Osteoblast (primary cell): ENCODE measurements at regions not wholly inside any gene's neighbourhood (a gene's known extent, or its start where the extent isn't known, plus 50 kb on each side); places are given as distances from the start of the nearest gene placed in this dataset.

Source experiments
- DNase-seq: peaks from one replicate; pipeline ENCODE4 v3.0.0; 2011; ENCODE audit warnings: low spot score, mixed read lengths; ENCODE audit not compliant: insufficient read length; ENCODE audit errors: missing footprints
- H2AFZ ChIP-seq: 2 replicates; pipeline ENCODE4 v1.6.0; 2011; ENCODE audit warnings: mild to moderate bottlenecking, low read length
- H3K27ac ChIP-seq: 2 replicates; pipeline ENCODE4 v1.5.1; 2011; ENCODE audit warnings: mild to moderate bottlenecking, low read depth, low read length, moderate library complexity
- H3K27me3 ChIP-seq: 2 replicates; pipeline ENCODE4 v1.6.0; 2012; ENCODE audit warnings: mild to moderate bottlenecking, control low read depth, inconsistent platforms, low read length, moderate library complexity; ENCODE audit not compliant: insufficient read depth
- H3K36me3 ChIP-seq: 2 replicates; pipeline ENCODE4 v1.5.1; 2011; ENCODE audit warnings: mild to moderate bottlenecking, low read length, control low read depth, moderate library complexity; ENCODE audit not compliant: insufficient read depth
- H3K4me1 ChIP-seq: 2 replicates; pipeline ENCODE4 v1.5.1; 2011; ENCODE audit warnings: mild to moderate bottlenecking, low read length, control low read depth, moderate library complexity; ENCODE audit not compliant: insufficient read depth
- H3K4me2 ChIP-seq: 2 replicates; pipeline ENCODE4 v1.6.0; 2011; ENCODE audit warnings: mild to moderate bottlenecking, low read length; ENCODE audit not compliant: insufficient read depth
- H3K4me3 ChIP-seq: fragments of 200-600 bp; sonication (generic); 3 replicates; pipeline ENCODE4 v1.5.1; 2012; ENCODE audit warnings: mild to moderate bottlenecking, low read length, inconsistent platforms; ENCODE audit not compliant: insufficient read depth
- H3K79me2 ChIP-seq: 2 replicates; pipeline ENCODE4 v1.6.0; 2012; ENCODE audit warnings: mild to moderate bottlenecking, low read length, control low read depth, inconsistent platforms; ENCODE audit not compliant: insufficient read depth
- H3K9me3 ChIP-seq: 2 replicates; pipeline ENCODE4 v1.5.1; 2011; ENCODE audit warnings: low read depth, low read length, control low read depth
- H4K20me1 ChIP-seq: 2 replicates; pipeline ENCODE4 v1.6.0; 2012; ENCODE audit warnings: mild to moderate bottlenecking, low read length, control low read depth; ENCODE audit not compliant: insufficient read depth
- CTCF ChIP-seq: IDR thresholded peaks from 2 replicates; pipeline ENCODE4 v1.5.1; 2011; ENCODE audit warnings: mild to moderate bottlenecking, low read depth, low read length, moderate library complexity; ENCODE audit errors: extremely low read depth

- TF ChIP-seq CTCF: no peak
- H2AFZ ChIP-seq: no peak overlapping the region
- H4K20me1 ChIP-seq: no peaks in the 10 kb centered on the region
- no peaks in the 10 kb centered on the region for H3K9me3 ChIP-seq
- no peaks in the 10 kb centered on the region for H3K4me1 ChIP-seq
- no peak overlapping the region for H3K4me3 ChIP-seq
- no peak for DNase-seq
- H3K27me3 ChIP-seq: no peaks in the 10 kb centered on the region
- no peaks in the 10 kb centered on the region for H3K79me2 ChIP-seq
- H3K36me3 ChIP-seq: no peaks in the 10 kb centered on the region
- H3K4me2 ChIP-seq: no peak overlapping the region
- no peak overlapping the region for H3K27ac ChIP-seq
Observed at GRCh38 chr2:123651151-123651550, 373.9 kb upstream of the CNTNAP5 start.

GRCh38 chr2:123652320-123652719, 372.8 kb upstream of the CNTNAP5 start:
- Histone ChIP-seq H3K4me1 (no peaks in the 10 kb centered on the region), H3K27me3 (no peaks in the 10 kb centered on the region), H3K27ac (no peak overlapping the region), H3K4me2 (no peak overlapping the region), H3K79me2 (no peaks in the 10 kb centered on the region), H3K4me3 (no peak overlapping the region), H2AFZ (no peak overlapping the region), H3K36me3 (no peaks in the 10 kb centered on the region), H3K9me3 (no peaks in the 10 kb centered on the region), H4K20me1 (no peaks in the 10 kb centered on the region)
- no peak for TF ChIP-seq CTCF
- no peak for DNase-seq

GRCh38 chr2:123656590-123656989, 368.5 kb upstream of the CNTNAP5 start:
- Histone ChIP-seq H3K9me3 (no peaks in the 10 kb centered on the region), H3K36me3 (no peaks in the 10 kb centered on the region), H3K27ac (no peak overlapping the region), H3K4me3 (no peak overlapping the region), H2AFZ (no peak overlapping the region), H3K4me2 (no peak overlapping the region), H3K4me1 (no peaks in the 10 kb centered on the region), H3K27me3 (no peaks in the 10 kb centered on the region), H3K79me2 (no peaks in the 10 kb centered on the region), H4K20me1 (no peaks in the 10 kb centered on the region)
- DNase-seq: no peak
- TF ChIP-seq CTCF: no peak

- Histone ChIP-seq H3K4me3 (no peak overlapping the region), H3K27me3 (no peaks in the 10 kb centered on the region), H3K9me3 (no peaks in the 10 kb centered on the region), H3K4me1 (no peaks in the 10 kb centered on the region), H3K27ac (no peak overlapping the region), H3K4me2 (no peak overlapping the region), H2AFZ (no peak overlapping the region), H4K20me1 (no peaks in the 10 kb centered on the region), H3K79me2 (no peaks in the 10 kb centered on the region), H3K36me3 (no peaks in the 10 kb centered on the region)
- TF ChIP-seq CTCF: no peak
- no peak for DNase-seq
Observed at GRCh38 chr2:123659120-123659519, 366.0 kb upstream of the CNTNAP5 start.
